OCI-LY7 (cell line): ENCODE measurements at regions not wholly inside any gene's neighbourhood (a gene's known extent, or its start where the extent isn't known, plus 50 kb on each side); places are given as distances from the start of the nearest gene placed in this dataset.

Experiments used
- CTCF ChIP-seq: fragments of 200-600 bp; sonication (generic); conservative IDR thresholded peaks from 2 replicates; pipeline ENCODE4 v1.5.1; 2014; ENCODE audit warnings: mild to moderate bottlenecking, antibody characterized with exemption, low read length, moderate library complexity, mixed read lengths
- EZH2phosphoT487 ChIP-seq: fragments of 200-600 bp; sonication (generic); IDR thresholded peaks from 2 replicates; pipeline ENCODE4 v1.6.1; 2018; ENCODE audit warnings: low read depth, borderline replicate concordance, mild to moderate bottlenecking, mixed run types, antibody characterized with exemption, low read length, moderate library complexity, mixed read lengths

DNA sequence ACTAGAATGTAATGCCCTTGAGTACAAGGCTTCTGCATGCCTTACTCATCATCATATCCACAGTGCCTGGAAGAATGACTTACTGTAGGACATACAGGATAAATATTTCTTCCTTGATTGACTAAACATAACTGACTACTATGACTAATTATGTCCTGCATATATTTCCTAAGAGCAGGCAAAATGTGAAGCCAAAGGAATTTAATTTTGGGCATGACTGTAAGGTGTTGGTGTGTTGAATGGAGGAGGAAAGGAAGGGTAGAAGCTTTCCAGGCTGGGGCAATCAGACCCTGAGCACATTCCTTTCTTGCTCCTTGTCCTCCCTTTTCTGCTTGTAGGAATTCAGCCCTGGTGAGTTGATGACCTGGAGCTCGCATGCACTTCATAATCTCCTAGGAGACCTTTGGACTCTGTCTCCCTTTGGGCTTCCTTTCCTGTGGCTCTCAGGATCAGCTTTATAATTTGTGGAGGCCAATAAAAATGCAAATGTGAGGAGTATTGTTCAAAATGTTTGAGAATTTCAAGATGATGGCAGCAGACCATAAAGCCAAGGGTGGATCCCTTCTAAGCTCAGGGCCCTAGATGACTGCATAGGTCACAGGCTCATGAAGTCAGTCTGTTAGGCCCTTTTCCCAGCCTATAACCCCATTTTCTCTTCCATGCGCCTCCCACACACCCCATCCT is 174.0 kb downstream of the HMHB1 start:
- TF ChIP-seq CTCF: no peak
- no peak for TF ChIP-seq EZH2phosphoT487
